ENCODE measurements at regions not wholly inside any gene's neighbourhood (a gene's known extent, or its start where the extent isn't known, plus 50 kb on each side); places are given as distances from the start of the nearest gene placed in this dataset.

DNA sequence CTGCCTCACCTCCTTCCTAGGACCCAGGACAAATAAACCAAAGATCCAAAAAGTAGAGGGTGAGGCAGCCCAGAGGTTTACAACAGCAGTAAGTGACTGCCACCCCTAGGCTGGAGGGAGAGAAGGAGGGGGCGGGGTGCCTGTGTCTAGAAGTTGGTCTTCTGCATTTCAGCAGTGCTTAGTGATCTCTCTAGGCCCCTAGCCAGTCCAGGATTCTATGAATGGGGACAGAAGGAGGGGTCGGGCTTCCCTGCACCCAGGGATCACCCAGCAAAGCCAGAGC is 62.8 kb upstream of the KDM7A start:
- TF ChIP-seq SUZ12 (IDR thresholded peaks at IDR 0.05; ENCODE audit: extremely low read depth, insufficient read depth, insufficient read length) (no peak), YY1 (IDR thresholded peaks at IDR 0.05; ENCODE audit: insufficient read depth, insufficient read length) (no peak)
